Hepatocyte (in vitro differentiated cells): ENCODE measurements at regions not wholly inside any gene's neighbourhood (a gene's known extent, or its start where the extent isn't known, plus 50 kb on each side); places are given as distances from the start of the nearest gene placed in this dataset.

Experiments
- CTCF ChIP-seq: fragments of 200-600 bp; sonication (generic); IDR thresholded peaks from 2 replicates; pipeline ENCODE4 v1.5.1; 2016; ENCODE audit warnings: antibody characterized with exemption, mild to moderate bottlenecking; ENCODE audit not compliant: poor library complexity
- EZH2 ChIP-seq: fragments of 200-600 bp; sonication (generic); IDR thresholded peaks from 2 replicates; pipeline ENCODE4 v1.6.1; 2016; ENCODE audit warnings: antibody characterized with exemption, mild to moderate bottlenecking, borderline replicate concordance

- TF ChIP-seq CTCF: no peak
- TF ChIP-seq EZH2: no peak
Observed at GRCh38 chr6:12408752-12409151, 118.6 kb downstream of the EDN1 start.
